Activated CD8-positive, alpha-beta T cell treated with anti-CD3 and anti-CD28 coated beads, Interleukin-2, amount 10 ng/mL, durations not matched to agents 7 days and 5 days (primary cell): ENCODE measurements at regions not wholly inside any gene's neighbourhood (a gene's known extent, or its start where the extent isn't known, plus 50 kb on each side); places are given as distances from the start of the nearest gene placed in this dataset.

Experiments used
- ATAC-seq: fragments of 150-1000 bp; cut with Tn5 transposase; one replicate; pipeline ENCODE4 v1.10.0; 2021; ENCODE audit warnings: moderate library complexity
- CTCF ChIA-PET: fragments of 350-600 bp; sonication (Branson Sonifier 250); formaldehyde crosslinking; loops from one replicate; lab custom pipeline; 2021; ENCODE audit warnings: antibody characterized with exemption; lab: Charles Lee
- POLR2A ChIA-PET: fragments of 350-600 bp; sonication (Branson Sonifier 250); formaldehyde crosslinking; loops from one replicate; lab custom pipeline; 2021; ENCODE audit warnings: antibody characterized with exemption; lab: Charles Lee
- DNase-seq: peaks from one replicate; pipeline ENCODE4 v3.0.0-alpha.2; 2020
- H3K27ac Mint-ChIP-seq: one replicate; pipeline ENCODE4 v1.8.0; 2021; ENCODE audit warnings: mild to moderate bottlenecking, mixed read lengths
- H3K27me3 Mint-ChIP-seq: one replicate; pipeline ENCODE4 v1.8.0; 2021; ENCODE audit warnings: low read depth, mixed read lengths
- H3K36me3 Mint-ChIP-seq: one replicate; pipeline ENCODE4 v1.8.0; 2021; ENCODE audit warnings: low read depth, mixed read lengths
- H3K4me1 Mint-ChIP-seq: one replicate; pipeline ENCODE4 v1.8.0; 2021; ENCODE audit warnings: low read depth, mixed read lengths
- H3K4me3 Mint-ChIP-seq: one replicate; pipeline ENCODE4 v1.8.0; 2021; ENCODE audit warnings: mild to moderate bottlenecking, mixed read lengths
- H3K9me3 Mint-ChIP-seq: one replicate; pipeline ENCODE4 v1.8.0; 2022; ENCODE audit warnings: mixed read lengths; ENCODE audit not compliant: insufficient read depth

GRCh38 chr10:3363311-3364045 is 190.9 kb upstream of the PITRM1 start:
- Mint-ChIP-seq H3K27ac (no peak overlapping the region), H3K27me3 (peaks cover 2% of the 10 kb centered on the region), H3K36me3 (no peaks in the 10 kb centered on the region), H3K4me1 (no peaks in the 10 kb centered on the region), H3K9me3 (no peaks in the 10 kb centered on the region), H3K4me3 (no peak overlapping the region)
- CTCF ChIA-PET: no interaction called here
- POLR2A ChIA-PET: no interaction called here
- DNase-seq (no peak), ATAC-seq (no peak)

DNA sequence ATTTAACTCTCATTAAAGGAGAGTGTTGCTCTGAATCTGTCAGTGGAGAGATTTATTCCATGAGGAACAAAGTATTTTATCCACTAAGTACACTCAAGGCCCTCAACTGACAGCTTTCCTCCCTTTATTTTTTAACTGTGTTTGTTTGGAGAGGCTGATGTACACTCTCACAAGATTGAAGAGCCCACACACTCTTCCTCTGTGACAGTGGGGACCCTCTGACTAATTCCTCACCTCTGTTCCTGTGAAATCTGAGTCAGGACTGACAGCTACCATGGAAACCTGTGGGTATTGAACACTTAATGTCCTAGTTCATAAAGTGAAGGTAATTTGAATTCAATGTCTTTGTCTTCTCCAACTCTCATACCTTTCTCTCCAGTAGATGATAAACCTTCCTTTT is 189.8 kb upstream of the PITRM1 start:
- H3K4me3 Mint-ChIP-seq: no peak overlapping the region
- CTCF ChIA-PET: no interaction called here

GRCh38 chr10:3361640-3362039 is 189.1 kb upstream of the PITRM1 start:
- H3K27ac Mint-ChIP-seq: no peak overlapping the region
- H3K27me3 Mint-ChIP-seq: peaks cover 7% of the 10 kb centered on the region
- no peaks in the 10 kb centered on the region for H3K36me3 Mint-ChIP-seq
- ATAC-seq (no peak), DNase-seq (no peak)
- POLR2A ChIA-PET: no interaction called here
- H3K4me1 Mint-ChIP-seq: peaks cover 2% of the 10 kb centered on the region
- H3K4me3 Mint-ChIP-seq: no peak overlapping the region
- no peaks in the 10 kb centered on the region for H3K9me3 Mint-ChIP-seq
- CTCF ChIA-PET: no interaction called here

More for the DNA sequence above, 189.8 kb upstream of the PITRM1 start:
- peaks cover 7% of the 10 kb centered on the region for H3K27me3 Mint-ChIP-seq
- DNase-seq: no peak
- no peak for ATAC-seq
- no peak overlapping the region for H3K27ac Mint-ChIP-seq
- H3K4me1 Mint-ChIP-seq: no peaks in the 10 kb centered on the region
- no peaks in the 10 kb centered on the region for H3K36me3 Mint-ChIP-seq
- POLR2A ChIA-PET: no interaction called here
- H3K9me3 Mint-ChIP-seq: no peaks in the 10 kb centered on the region

DNA sequence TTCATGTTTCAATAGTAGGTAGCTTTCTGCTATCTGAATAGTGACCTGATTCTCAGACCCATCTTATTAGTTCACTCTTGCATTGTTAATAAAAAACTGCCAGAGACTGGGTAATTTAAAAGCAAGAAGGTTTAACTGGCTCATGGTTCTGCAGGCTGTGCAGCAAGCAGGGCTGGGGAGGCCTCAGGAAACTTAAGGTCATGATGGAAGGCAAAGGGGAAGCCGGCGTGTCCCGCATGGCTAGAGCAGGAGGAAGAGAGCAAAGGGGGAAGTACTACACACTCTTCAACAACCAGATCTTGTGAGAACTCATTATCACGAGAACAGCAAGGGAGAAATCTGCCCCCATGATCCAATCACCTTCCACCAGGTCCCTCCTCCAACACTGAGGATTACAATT is 185.2 kb upstream of the PITRM1 start:
- H3K36me3 Mint-ChIP-seq: no peaks in the 10 kb centered on the region
- POLR2A ChIA-PET: no interaction called here
- H3K4me1 Mint-ChIP-seq: peaks cover 2% of the 10 kb centered on the region
- H3K4me3 Mint-ChIP-seq: no peak overlapping the region
- H3K27ac Mint-ChIP-seq: no peak overlapping the region
- H3K9me3 Mint-ChIP-seq: no peaks in the 10 kb centered on the region
- CTCF ChIA-PET: no interaction called here
- no peak for ATAC-seq
- no peak for DNase-seq
- peaks cover 13% of the 10 kb centered on the region for H3K27me3 Mint-ChIP-seq

GRCh38 chr10:3355536-3355935 is 183.0 kb upstream of the PITRM1 start:
- no peaks in the 10 kb centered on the region for H3K9me3 Mint-ChIP-seq
- ATAC-seq (no peak), DNase-seq (no peak)
- CTCF ChIA-PET: no interaction called here
- peaks cover 2% of the 10 kb centered on the region for H3K4me1 Mint-ChIP-seq
- H3K4me3 Mint-ChIP-seq: no peak overlapping the region
- H3K36me3 Mint-ChIP-seq: no peaks in the 10 kb centered on the region
- peaks cover 18% of the 10 kb centered on the region for H3K27me3 Mint-ChIP-seq
- no peak overlapping the region for H3K27ac Mint-ChIP-seq
- POLR2A ChIA-PET: interaction anchor here (0.6 kb wide), 1 partner anchor 344 kb away, joined by 5 read pairs; no protein-coding TSS in a partner anchor

- no peak for DNase-seq
- POLR2A ChIA-PET: no interaction called here
- H3K27ac Mint-ChIP-seq: no peak overlapping the region
- no peak for ATAC-seq
- H3K9me3 Mint-ChIP-seq: no peaks in the 10 kb centered on the region
- H3K4me3 Mint-ChIP-seq: no peak overlapping the region
- peaks cover 24% of the 10 kb centered on the region for H3K27me3 Mint-ChIP-seq
- H3K4me1 Mint-ChIP-seq: peaks cover 2% of the 10 kb centered on the region
- CTCF ChIA-PET: no interaction called here
- H3K36me3 Mint-ChIP-seq: no peaks in the 10 kb centered on the region
These were observed 181.8 kb upstream of the PITRM1 start for GRCh38 chr10:3354174-3354900.

DNA sequence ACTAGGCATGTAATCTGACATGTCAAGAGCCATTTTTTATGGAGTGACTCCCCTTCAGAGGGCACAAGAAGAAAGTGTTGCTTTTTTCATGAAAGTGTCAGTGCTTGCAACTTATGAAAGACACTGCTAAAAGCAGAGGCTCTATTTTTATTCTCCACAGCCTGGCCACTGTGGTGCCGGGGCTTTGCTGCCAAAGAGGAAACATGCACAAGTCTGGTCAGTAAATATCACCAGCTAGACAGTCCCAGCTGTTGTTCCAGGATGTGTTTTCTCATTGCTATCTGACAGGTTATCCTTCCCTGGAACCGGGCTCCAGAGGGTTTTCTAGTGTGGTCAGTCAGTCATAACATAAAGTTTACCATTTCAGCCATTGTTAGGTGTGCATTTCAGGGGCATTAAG is 180.7 kb upstream of the PITRM1 start:
- no peaks in the 10 kb centered on the region for H3K9me3 Mint-ChIP-seq

DNA sequence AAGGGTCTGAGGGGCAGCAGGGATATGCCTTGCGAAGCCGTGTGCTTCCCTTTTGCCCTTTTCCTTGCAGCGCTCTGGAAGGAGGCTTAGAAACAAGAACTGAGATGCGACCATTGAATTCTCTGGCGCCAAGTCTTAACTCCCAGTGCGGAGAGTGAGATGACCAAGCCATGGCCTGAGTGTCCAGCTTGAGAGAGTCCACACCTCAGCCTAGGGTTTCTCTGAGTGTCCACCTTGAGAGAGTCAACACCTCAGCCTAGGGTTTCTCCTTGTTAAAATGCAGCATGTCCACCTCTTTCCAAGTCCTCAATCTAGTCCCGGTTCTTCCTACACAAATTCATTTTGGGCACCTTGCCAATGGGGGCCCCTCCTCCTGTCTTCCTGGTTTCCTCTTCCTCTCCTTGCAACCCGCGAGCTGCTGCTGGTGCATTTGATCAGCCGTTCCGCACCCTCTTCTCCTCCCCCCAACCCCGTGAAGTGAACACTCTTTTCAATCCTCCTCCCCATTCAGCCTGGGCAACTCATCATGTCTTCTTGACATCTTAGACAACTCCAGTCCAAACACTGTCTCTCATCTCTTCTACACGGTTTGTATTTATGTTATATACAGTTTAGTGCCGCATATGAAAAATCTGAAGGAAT is 178.2 kb upstream of the PITRM1 start:
- POLR2A ChIA-PET: no interaction called here
- DNase-seq (no peak), ATAC-seq (no peak)
- H3K27me3 Mint-ChIP-seq: peaks cover 18% of the 10 kb centered on the region
- no peak overlapping the region for H3K27ac Mint-ChIP-seq
- H3K4me3 Mint-ChIP-seq: no peak overlapping the region
- no peaks in the 10 kb centered on the region for H3K4me1 Mint-ChIP-seq
- H3K9me3 Mint-ChIP-seq: no peaks in the 10 kb centered on the region
- CTCF ChIA-PET: no interaction called here
- H3K36me3 Mint-ChIP-seq: no peaks in the 10 kb centered on the region

More for the DNA sequence above, 180.7 kb upstream of the PITRM1 start:
- CTCF ChIA-PET: no interaction called here
- Mint-ChIP-seq H3K36me3 (no peaks in the 10 kb centered on the region), H3K4me3 (no peak overlapping the region), H3K27ac (no peak overlapping the region), H3K4me1 (peaks cover 2% of the 10 kb centered on the region), H3K27me3 (peaks cover 24% of the 10 kb centered on the region)
- ATAC-seq (no peak), DNase-seq (no peak)
- POLR2A ChIA-PET: interaction anchor here (0.7 kb wide), 1 partner anchor 20 kb away, joined by 4 read pairs; no protein-coding TSS in a partner anchor

- no peaks in the 10 kb centered on the region for H3K36me3 Mint-ChIP-seq
- ChIA-PET POLR2A (no interaction called here), CTCF (no interaction called here)
- H3K27me3 Mint-ChIP-seq: peaks cover 18% of the 10 kb centered on the region
- no peak overlapping the region for H3K27ac Mint-ChIP-seq
- no peak overlapping the region for H3K4me3 Mint-ChIP-seq
- no peaks in the 10 kb centered on the region for H3K9me3 Mint-ChIP-seq
- no peak for DNase-seq
- ATAC-seq: no peak
- H3K4me1 Mint-ChIP-seq: no peaks in the 10 kb centered on the region
These were observed 177.6 kb upstream of the PITRM1 start for GRCh38 chr10:3350205-3350604.

GRCh38 chr10:3348564-3348963 is 176.0 kb upstream of the PITRM1 start:
- ChIA-PET CTCF (no interaction called here), POLR2A (no interaction called here)
- Mint-ChIP-seq H3K36me3 (no peaks in the 10 kb centered on the region), H3K27ac (no peak overlapping the region), H3K4me1 (no peaks in the 10 kb centered on the region), H3K4me3 (no peak overlapping the region), H3K9me3 (no peaks in the 10 kb centered on the region), H3K27me3 (peaks cover 16% of the 10 kb centered on the region)
- DNase-seq (no peak), ATAC-seq (no peak)

DNA sequence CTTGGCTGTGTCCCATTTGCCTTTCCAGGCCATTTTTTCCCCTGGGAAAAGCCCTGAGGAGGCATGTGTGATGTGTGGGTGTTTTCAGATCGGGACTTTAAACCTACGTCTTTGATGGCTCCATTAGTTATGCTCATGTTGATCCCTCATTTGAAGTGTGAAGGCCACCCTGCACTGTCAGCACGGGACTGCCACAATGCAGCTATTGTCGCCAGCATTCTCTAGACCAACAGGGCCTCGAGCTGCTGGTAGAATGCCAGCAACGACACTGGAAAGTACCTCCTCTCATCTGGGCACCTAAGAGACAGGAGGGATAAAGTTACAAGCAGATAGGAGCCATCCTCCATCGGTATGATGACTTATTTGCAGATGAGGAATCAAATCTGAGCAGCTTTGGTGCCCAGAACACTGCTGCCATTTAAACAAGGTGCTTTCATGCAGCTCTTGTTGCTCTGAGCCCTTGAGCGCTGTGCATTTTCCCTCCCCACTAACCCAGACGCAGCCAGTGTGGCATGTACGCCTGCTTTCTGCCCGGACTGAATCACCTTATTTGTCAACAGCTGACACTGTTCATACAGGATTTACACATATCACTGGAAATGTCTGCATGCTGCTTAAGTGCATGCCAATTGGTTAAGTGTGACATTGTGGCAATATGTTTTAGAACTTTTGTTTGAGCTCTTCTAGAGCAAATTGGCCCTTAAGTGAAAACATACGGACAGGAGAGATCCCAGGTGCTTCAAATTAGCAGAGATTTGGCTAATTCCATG is 175.0 kb upstream of the PITRM1 start:
- Mint-ChIP-seq H3K4me3 (no peak overlapping the region), H3K27ac (no peak overlapping the region), H3K36me3 (no peaks in the 10 kb centered on the region), H3K27me3 (peaks cover 13% of the 10 kb centered on the region), H3K9me3 (no peaks in the 10 kb centered on the region), H3K4me1 (no peaks in the 10 kb centered on the region)
- ChIA-PET CTCF (no interaction called here), POLR2A (no interaction called here)
- ATAC-seq (no peak), DNase-seq (no peak)
